NCI-H345 (cell line): ENCODE measurements at regions not wholly inside any gene's neighbourhood (a gene's known extent, or its start where the extent isn't known, plus 50 kb on each side); places are given as distances from the start of the nearest gene placed in this dataset.
"Not testable (repeated sequence)": the region's sequence is repeated elsewhere in the genome, so short reads cannot be mapped to it uniquely, and the experiment has no call there.

Source experiments
- DNase-seq: peaks from one replicate; lab custom pipeline; 2025; lab: John Stamatoyannopoulos, UW

DNA sequence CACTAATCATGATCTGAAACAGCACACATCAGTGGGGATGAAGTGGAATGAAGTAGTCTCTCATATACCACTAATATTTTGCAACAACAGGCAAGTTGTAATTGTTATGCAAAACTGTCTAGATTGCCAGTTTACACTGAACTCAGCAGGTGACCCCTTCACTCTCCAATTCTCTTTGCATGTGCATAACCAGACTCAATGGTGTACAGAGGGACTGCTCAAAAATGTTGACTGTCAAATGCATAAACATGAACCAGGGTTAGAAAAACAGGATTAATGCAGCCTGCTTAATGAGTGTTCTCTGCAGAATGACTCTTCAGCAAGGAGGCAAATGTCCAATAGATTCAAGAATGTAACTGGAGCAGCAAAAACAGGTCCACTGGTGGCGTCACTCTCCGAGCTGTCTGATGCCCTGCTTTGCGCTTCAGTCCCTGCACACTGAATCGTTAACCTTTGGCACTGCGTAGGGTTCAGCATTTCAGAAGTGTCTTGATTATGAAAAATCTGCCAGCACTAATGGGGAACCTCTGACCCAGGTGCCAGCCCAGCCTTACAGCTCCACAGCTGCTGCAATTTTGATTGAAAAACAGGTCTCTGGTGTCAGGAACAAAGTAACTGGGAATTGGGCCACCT lies 209.3 kb downstream of the TDRD15 start:
- DNase-seq, result peak; percentile 55

DNA sequence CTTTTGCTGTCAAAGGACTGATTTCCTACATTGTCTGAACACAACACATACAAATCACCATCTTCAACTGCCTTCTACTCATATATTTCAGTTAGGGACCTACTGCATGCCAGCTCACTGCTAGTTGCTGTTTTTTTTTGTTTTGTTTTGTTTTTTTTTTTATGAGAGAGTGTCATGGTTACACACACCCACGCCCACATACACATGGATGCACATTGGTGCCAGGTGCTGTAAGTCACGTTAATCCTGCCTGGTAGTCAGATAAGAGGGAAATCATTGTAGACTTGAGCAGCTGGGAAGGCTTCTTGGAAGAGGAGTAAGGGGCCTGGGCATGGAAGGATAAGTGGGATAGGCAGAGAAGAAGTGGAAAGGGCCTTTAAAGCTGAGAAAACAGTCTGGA lies 209.9 kb downstream of the TDRD15 start:
- no peak for DNase-seq

DNA sequence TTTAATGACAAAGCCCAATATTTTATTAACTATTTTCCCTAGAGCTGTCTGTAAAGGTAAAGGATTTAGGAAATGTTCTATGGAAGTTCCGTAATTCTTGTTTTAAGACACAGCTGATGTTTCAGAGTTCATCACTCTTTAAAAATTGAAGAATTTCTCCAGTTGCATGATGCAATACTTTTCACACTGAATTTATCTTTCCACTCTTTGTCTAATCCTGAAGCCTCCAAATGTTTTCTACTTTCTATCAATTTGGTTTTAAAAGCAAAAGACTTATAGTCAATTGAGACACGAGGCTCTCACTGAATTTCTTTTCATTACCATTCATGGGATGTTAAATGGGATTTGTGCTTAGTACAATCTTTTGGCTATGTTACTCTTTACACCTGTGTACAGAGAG lies 223.2 kb downstream of the TDRD15 start:
- DNase-seq, result no peak

DNA sequence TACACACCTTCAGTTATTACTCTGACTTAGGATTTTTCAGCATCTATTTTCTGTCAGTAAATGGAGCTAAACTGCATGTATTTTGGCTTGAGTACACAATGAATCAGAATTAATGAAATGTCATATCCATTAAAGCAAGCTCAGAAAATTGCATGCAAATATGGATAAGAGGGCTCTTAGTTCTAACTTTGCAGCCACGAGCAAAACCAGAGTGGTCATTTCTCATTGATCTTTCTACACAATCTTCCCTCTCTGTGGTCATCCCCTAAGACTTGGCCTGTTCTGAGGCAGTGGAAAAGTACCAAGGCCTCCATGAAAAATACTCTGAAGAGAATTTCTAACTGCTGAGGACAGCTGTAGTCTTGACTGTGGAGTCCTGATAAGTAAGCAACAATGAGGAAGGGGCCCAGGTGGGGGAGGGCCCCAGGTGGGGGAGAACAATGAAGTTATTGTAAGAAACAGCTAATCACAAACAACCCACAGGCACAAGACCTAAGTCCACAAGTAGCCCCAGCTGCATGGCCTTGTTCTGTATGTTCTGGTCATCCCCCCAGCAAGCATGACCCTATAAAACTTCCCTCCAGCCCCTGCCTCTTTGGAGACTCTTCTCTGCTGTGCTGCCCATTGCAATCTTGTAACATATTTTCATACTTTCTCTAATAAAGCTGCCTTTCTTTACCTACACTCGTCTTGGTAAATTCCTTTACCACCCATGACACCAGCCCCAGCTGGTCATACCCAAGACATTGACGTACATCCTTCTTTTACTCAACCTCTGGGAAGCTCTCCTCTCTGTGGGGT lies 230.3 kb downstream of the TDRD15 start:
- DNase-seq, result no peak

DNA sequence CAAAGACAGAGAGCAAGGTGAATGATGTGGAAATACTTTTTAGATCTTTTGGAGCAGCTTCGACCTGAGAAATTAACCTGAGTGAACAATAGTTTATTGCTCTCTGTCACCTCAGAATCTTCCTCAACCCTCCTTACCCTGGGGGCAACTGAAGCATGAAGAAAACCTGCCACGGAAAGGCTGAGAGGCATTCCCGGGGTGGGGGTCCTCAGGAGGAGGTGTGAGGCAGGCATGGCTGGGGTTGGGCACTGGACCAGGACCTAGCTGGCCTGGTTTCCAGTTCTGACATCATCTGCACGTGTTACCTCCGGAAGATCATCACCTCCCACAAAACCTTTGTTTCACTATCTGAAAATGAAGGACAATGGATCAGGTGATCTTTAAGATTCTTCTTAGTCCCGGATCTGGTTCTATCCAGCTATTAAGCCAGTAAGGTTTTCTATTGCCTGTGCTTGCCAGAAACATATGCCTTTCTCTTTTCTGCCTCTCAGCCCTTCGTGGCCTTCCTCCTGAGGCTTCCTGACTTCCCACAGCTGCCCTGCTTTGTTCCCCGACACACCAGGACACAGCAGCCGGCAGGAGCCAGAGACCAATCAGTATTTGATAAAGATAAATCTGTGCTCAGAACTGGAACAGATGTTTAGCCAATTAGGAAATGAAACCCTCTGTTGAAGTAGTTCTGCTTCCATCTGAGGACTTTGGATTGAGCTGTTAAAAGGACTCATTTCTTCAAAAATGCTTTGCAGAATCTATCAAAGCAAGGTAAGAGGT lies 232.5 kb downstream of the TDRD15 start:
- no peak for DNase-seq

DNA sequence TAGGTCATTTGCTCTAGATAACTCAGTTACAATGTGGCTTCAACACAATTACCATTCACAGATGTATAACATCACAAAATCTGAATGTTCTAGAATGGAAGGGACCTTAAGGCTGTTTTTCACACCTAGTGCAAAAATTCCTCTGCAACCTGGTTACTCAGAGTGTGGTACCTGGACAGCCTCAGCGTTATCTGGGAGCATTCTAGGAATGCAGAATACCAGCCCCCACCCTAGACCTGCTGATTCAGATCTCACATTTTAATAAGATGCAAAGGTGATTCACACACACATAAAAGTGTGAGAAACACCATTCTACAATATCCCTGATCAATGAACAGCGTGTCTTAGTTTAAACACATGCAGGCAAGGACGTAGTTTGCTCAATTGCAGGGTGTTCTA lies 233.1 kb downstream of the TDRD15 start:
- DNase-seq, result no peak

DNA sequence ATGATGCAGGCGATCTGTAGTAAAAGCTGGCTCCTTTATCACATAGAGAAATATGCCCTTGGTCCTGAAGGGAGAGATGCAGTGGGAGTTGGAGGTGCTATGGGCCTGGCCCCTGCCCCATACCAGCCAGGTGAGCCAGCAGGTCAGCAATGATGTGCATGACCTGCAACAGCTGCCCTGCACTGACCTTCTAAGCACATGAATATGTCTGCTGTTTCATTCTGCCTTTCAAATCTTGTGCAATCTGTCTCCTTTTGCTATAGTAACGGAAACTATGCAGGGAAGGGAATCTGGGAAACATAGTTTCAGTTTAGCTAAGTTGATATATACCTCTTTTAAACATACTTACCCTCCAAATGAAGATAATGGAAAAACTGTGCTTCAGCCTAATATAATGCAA lies 235.2 kb downstream of the TDRD15 start:
- no peak for DNase-seq

DNA sequence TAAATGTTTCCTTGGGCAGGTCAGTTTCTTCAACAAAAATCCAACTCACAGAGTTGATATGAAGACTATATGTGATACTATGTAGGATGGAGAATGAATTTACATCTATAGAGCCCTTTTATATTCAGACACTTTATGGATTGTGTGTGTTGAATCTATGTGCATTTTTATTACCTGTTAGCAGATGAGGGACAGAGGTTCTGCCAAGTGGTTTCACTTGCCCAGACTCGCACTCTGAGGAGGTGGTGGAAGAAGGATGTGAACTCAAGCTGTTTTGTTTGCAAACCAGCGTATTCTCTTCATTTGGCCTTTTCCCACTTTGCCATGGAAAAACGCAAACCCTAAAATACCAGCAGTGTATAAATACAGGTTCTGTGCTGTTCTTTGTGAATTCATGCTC lies 237.6 kb downstream of the TDRD15 start:
- DNase-seq, result no peak

DNA sequence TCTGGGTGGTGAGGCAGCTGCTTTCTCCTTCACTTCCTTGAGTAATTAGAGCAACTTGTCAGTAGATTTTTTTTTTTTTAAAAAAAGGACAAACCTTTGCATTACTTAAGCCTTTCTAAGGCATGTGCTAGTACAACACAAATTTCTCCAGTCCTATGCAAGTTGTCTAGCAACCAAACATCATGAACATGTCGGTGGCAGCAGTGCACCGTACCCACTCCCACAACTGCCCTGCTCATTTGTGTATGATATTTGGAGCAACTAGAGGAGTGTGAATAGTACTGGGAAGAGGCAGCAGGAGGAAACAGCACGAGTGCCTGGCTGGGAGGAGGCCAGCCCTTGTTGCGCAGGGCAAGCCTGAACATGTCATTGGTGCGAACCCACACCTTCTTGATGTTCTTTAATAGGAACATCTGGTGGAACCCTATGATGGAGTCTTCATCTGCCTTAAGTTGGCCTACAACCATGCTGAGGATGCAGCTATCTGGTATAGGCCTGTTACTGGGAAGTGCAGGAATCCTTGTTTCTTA lies 238.3 kb downstream of the TDRD15 start:
- DNase-seq, result no peak

DNA sequence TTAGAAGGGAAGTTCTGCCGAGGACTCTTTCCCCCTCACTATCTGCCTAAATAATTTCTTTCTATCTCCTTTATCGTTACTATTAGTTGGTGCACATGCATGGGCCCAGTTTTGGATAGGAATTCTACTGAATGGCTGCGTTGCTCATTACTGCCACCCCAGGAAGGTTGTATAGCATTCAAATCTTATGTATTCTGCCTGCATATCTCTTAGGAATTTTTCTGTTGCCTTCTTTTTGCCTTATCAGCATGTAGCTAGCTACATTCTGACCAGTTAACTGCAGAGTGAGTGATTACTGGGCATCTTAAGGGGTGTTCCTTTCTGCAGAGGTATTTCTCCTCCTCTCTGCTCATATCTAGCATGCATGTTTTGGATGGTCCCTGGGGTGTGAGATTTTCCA lies 239.6 kb downstream of the TDRD15 start:
- DNase-seq, result no peak

DNA sequence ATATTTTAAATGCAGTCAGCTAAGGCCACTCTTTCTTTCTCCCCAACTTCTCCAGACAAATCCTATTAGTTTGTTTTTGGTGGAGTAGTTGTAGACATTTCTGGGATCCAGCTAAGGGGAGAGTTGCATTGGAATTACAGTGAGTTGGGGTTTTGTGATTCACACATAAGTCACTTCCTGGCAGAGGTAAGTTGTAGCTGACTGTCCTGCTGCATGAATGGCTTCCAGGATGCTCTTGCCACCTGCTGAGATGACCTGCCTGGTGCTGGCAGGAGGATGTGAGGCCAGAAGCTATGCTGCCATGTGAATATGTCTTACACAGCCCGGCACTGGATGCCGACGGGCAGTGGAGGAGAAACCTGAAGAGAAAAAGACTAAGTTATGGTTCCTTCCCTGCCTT lies 243.7 kb downstream of the TDRD15 start:
- DNase-seq, result no peak

DNA sequence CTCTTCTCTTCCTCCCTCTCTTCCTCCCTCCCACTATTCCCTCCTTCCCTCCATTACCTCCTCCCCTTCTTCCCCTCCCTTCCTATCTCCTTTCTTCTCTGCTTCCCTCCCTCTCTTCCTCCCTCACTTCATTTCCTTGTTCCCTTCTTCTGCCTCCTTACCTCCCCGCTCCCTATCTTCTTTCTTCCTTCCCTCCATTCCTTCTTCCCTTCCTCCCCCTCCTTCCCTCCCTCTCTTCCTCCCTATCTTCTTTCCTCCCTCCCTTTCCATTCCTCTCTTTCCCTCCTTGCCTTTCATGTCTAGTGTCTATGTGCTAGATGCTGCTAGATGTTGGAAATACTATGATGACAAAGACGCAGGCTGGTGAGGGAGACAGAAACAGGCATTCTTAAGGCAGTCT lies 246.0 kb downstream of the TDRD15 start:
- DNase-seq, result no peak

DNA sequence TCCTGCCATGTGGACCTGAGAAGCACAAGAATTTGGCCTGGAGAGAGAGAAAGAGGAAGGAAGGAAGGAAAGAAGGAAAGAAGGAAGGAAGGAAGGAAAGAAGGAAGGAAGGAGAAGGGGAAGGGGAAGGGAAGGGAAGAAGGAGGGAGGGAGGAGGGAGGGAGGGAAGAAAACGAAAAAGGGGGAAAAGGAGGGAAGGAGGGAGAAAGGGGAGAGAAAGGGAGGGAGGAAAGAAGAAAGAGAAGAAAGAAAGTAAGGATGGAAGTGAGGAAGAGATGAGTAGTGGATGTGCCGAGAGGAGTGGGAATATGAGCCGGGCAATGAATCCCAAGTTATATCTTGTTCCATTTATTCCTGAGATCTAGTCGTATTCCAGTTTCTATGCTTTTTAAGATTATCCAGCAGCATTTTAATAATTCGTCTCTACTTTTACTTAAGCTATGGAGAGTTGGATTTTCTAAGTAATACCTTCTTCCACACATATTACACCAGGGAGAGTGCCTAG lies 247.8 kb downstream of the TDRD15 start:
- DNase-seq, result no peak

DNA sequence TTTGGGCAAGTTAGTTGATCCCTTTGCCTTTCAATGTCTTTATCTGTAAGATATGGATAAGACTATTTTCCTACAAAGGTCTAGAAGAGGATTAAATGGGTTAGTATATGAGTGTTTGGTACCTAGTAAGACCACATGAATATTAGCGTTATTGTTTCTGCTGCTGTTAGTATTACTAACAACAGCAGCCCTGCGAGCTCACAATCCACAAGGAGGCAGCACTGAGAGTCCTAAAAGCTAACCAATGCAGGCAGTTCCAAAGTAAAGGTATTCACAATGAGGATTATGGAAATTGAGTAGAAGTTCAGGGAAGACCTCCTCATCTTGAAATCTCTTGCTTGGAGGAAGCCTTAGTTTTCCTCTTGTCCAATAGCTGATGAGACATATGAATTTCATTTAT lies 248.9 kb downstream of the TDRD15 start:
- no peak for DNase-seq

DNA sequence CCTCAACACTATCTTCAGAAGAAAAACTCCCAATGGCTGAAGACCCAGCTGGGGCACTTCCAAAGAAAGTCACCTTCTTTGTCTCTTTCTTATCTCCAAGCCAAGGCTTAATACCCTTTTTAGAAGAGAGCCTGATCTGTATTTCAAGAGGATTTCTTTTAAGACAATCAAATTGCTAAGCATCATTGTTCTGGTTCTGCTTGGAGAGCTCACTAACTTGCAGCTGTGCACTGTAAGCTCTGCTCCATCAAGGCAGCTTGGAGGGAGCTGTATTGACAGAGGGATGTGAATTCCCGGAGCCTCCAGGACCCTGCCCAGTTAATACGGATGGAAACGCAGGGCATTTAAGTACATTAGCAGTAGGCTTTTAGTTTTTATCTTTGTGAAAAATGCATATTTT lies 253.1 kb downstream of the TDRD15 start:
- DNase-seq, result no peak

DNA sequence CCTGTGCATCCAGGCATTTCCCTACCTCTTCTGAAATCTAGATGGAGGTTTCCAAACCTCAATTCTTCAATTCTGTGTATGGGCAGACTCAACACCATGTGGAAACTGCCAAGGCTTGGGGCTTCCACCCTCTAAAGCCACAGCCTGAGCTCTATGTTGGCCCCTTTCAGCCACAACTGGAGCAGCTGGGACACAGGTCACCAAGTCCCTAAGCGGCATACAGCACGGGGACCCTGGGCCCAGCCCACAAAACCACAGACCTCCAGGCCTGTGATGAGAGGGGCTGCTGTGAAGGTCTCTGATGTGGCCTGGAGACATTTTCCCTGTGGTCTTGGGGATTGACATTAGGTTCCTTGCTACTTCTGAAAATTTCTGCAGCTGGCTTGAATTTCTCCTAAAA lies 255.4 kb downstream of the TDRD15 start:
- no peak for DNase-seq

DNA sequence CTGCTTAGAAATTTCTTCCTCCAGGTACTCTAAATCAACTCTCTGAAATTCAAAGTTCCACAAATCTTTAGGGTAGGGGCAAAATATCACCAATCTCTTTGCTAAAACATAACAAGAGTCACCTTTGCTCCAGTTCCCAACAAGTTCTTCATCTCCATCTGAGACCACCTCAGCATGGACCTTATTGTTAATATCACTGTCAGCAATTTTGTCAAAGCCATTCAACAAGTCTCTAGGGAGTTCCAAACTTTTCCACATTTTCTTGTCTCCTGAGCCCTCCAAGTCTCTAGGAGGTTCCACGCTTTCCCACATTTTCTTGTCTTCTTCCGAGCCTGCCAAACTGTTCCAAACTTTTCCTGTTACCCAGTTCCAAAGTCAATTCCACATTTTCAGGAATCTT lies 255.9 kb downstream of the TDRD15 start:
- DNase-seq, result not testable (repeated sequence)

DNA sequence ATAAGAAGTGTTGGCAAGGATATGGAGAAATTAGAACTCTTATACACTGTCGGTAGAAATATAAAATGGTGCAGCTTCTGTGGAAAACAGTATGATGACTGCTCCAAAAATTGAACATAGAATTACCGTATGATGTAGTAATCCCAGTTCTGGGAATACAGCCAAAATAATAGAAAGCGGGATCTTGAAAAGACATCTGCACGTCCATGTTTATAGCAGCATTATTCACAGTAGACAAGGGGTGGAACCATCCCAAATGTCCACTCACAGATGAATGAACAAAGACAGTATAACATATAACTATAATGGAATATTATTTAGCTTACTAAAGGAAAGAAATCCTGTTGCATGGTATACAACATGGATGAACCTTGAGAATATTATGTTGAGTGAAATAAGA lies 257.7 kb downstream of the TDRD15 start:
- peak; percentile 50 for DNase-seq

DNA sequence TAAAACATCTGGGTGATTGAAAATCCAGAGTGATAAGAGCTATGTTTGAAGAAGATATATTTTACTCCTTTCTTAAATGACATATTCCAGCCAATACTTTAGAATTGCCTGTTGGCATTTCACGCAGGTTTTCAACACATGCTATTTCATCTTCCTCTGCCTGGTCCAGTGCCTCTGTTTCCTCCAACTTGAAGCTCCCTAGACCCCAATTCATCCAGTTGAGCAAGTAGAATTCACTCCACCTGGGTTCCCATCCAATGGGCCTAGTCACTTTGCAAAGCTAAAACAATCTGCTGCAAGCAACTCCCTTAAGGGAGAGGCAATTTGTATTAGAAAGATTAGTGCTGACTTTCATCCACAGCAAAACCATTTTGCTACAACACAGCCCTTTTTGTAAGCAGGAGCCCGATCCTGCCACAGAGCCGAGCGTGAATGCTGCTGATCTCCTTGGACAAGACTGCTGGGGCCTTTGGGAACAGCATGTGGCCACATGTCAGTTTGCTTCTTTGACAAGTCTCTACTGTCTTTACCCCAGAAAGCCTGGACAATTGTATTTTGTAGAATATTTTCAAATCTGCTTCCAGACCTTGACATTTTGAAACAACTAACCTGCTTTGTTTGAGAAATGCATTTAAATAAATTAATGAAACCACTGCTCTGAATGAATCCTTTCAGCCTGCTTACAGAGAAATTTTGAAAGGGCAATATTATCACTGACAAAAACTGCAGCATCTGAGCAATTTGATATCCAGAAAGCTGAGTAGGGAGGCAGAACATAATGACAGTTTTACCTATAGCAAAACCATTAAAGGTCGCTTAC lies 259.1 kb downstream of the TDRD15 start:
- DNase-seq, result no peak

DNA sequence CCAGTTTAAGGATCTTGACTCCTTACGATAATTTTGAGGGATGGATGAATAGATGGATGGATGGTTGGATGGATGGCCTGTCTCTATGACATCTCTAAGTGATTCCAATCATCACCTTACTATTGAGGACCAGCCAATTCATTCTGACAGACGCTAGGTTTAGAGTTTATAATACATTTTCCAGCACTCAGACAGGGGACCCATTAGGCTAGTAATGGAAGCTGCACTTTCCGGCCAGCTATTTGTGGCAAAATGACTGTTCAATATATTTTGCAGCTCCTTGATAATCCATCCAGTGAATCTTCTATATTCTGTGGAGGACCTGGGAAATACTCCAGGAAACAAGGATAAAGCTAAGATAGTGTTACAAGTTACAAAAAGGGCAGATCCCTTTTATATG lies 262.9 kb downstream of the TDRD15 start:
- no peak for DNase-seq

DNA sequence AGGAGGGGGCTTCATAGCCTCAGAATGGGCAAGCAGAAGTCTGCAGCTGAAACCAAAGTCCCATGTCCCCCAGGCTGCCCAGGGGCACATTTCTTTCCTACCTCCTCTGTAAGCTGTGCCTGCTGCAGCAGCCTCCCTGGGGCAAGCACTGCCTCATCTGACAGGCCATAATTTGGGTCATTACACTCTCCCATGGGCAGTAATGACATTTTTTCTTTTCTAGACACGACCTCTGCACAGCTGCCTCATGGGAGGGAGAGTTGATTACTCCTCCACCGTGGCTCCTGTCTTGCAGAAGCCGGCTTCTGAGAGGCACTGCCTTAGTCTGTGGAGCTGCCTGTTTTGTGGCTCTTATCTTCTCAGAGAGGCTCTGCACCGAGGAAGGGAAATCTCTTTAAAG lies 268.9 kb downstream of the TDRD15 start:
- no peak for DNase-seq

DNA sequence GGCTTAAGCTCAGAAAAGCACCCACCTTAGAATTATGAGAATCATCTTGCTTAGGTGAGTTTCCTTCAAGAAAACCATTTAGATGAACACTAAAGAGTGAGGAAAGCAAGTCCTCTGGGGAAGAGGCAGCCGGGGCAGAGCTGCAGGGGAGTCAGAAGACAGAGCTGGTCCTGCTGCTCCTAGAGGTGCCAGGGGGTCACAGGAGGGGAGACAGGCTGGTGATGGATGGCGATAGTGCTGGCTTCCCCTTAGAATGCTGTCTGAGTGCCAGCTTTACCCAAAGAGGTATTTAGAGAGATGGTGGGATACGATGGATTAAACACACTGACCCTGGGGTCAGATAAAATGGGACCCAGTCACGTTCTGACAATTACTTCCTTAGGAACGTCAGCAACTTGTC lies 269.4 kb downstream of the TDRD15 start:
- DNase-seq, result no peak
